Small intestine (tissue), 7 donors: ENCODE measurements at regions not wholly inside any gene's neighbourhood (a gene's known extent, or its start where the extent isn't known, plus 50 kb on each side); places are given as distances from the start of the nearest gene placed in this dataset.

ENCODE experiments used
- DNase-seq, 2 donors: peaks; one replicate each; pipeline versions ENCODE4 v3.0.0 to v3.0.0-alpha.2; 2013
- FAIRE-seq: peaks from 2 replicates; lab custom pipeline; 2012; peaks lifted over from hg19 to GRCh38; lab: Jason Lieb, UNC
- H3K27ac ChIP-seq, 3 donors: one replicate each; pipeline ENCODE4 v1.5.1; 2013; ENCODE audit warnings: low read length in 2 of 3, mild to moderate bottlenecking in 2 of 3, control low read depth in 1 of 3, inconsistent platforms in 1 of 3, low read depth in 1 of 3, moderate library complexity in 1 of 3
- H3K27me3 ChIP-seq, 3 donors: one replicate each; pipeline ENCODE4 v1.6.1; 2013; ENCODE audit warnings: low read length in 3 of 3, inconsistent platforms in 1 of 3; ENCODE audit not compliant: control insufficient read depth in 3 of 3, insufficient read depth in 3 of 3
- H3K36me3 ChIP-seq, 3 donors: one replicate each; pipeline ENCODE4 v1.6.1; 2013; ENCODE audit warnings: low read length in 3 of 3, inconsistent platforms in 1 of 3, low read depth in 1 of 3, mild to moderate bottlenecking in 1 of 3, moderate library complexity in 1 of 3; ENCODE audit not compliant: control insufficient read depth in 3 of 3, insufficient read depth in 2 of 3
- H3K4me1 ChIP-seq, 3 donors: one replicate each; pipeline ENCODE4 v1.6.1; 2013; ENCODE audit warnings: low read length in 2 of 3, inconsistent platforms in 1 of 3, low read depth in 1 of 3, mild to moderate bottlenecking in 1 of 3, moderate library complexity in 1 of 3; ENCODE audit not compliant: control insufficient read depth in 3 of 3, insufficient read depth in 2 of 3
- H3K4me3 ChIP-seq, 3 donors: one replicate each; pipeline ENCODE4 v1.5.1; 2013; ENCODE audit warnings: low read length in 3 of 3, control low read depth in 1 of 3, inconsistent platforms in 1 of 3, low read depth in 1 of 3, mild to moderate bottlenecking in 1 of 3, moderate library complexity in 1 of 3
- H3K9me3 ChIP-seq, 2 donors: one replicate each; pipeline ENCODE4 v1.6.1; 2013; ENCODE audit warnings: low read depth in 1 of 2, low read length in 1 of 2; ENCODE audit not compliant: control insufficient read depth in 2 of 2, insufficient read depth in 1 of 2
- WGBS, 3 donors: extraction: QIAGEN DNeasy Blood & Tissue Kit; methylation state at CpG; one replicate each; pipeline ENCODE4 v1.1.7; 2013; 5-methylcytosine and 5-hydroxymethylcytosine counted together
- donor health status: healthy with polysubstance abuse.
- donor health status: control.
- donor health status: control.
- donor health status: Bipolar disorder and iron deficiency.
- donor health status: healthy.

GRCh38 chr17:69773081-69773480, 301.9 kb upstream of the KCNJ16 start:
- no peak overlapping the region for H3K27ac ChIP-seq
- no peak for DNase-seq
- 76 to 81% (median 80%) methylated on average over 3 of the region's 3 CpGs for WGBS, 3 donors

GRCh38 chr17:69779378-69780214, 295.4 kb upstream of the KCNJ16 start:
- FAIRE-seq (no peak), DNase-seq (no peak)
- no peaks in the 10 kb centered on the region for H3K27me3 ChIP-seq
- H3K36me3 ChIP-seq, result no peaks in the 10 kb centered on the region
- no peak overlapping the region for H3K4me3 ChIP-seq
- WGBS, 3 donors, result 79 to 84% (median 80%) methylated on average over 8 of the region's 8 CpGs
- no peak overlapping the region for H3K27ac ChIP-seq
- no peaks in the 10 kb centered on the region for H3K9me3 ChIP-seq
- H3K4me1 ChIP-seq, result no peaks in the 10 kb centered on the region

More at GRCh38 chr17:69773081-69773480, 301.9 kb upstream of the KCNJ16 start:
- no peaks in the 10 kb centered on the region for H3K27me3 ChIP-seq
- no peak overlapping the region for H3K4me3 ChIP-seq
- H3K9me3 ChIP-seq, result no peaks in the 10 kb centered on the region
- no peak for FAIRE-seq
- H3K36me3 ChIP-seq, result no peaks in the 10 kb centered on the region
- no peaks in the 10 kb centered on the region for H3K4me1 ChIP-seq

- DNase-seq, result no peak
Measured at GRCh38 chr17:69783865-69784264, 291.2 kb upstream of the KCNJ16 start.

GRCh38 chr17:69788957-69789356, 286.1 kb upstream of the KCNJ16 start:
- FAIRE-seq, result no peak
- no peaks in the 10 kb centered on the region for H3K4me1 ChIP-seq
- WGBS, 3 donors, result 56 to 85% (median 83%) methylated on average over 2 of the region's 2 CpGs

More at GRCh38 chr17:69783865-69784264, 291.2 kb upstream of the KCNJ16 start:
- no peak for FAIRE-seq
- Histone ChIP-seq H3K27ac (no peak overlapping the region), H3K36me3 (no peaks in the 10 kb centered on the region), H3K27me3 (peaks cover 0 to under 1% (median 0%) of the 10 kb centered on the region in 3 donors), H3K4me3 (no peak overlapping the region), H3K4me1 (no peaks in the 10 kb centered on the region), H3K9me3 (no peaks in the 10 kb centered on the region)
- 82 to 91% (median 83%) methylated on average over 3 of the region's 3 CpGs for WGBS, 3 donors

GRCh38 chr17:69796078-69796477, 278.9 kb upstream of the KCNJ16 start:
- no peak overlapping the region for H3K27ac ChIP-seq
- H3K9me3 ChIP-seq, result peaks cover 0 to 9% of the 10 kb centered on the region in 2 donors
- no peaks in the 10 kb centered on the region for H3K36me3 ChIP-seq
- DNase-seq (no peak), FAIRE-seq (no peak)
- no peak overlapping the region for H3K4me3 ChIP-seq
- H3K4me1 ChIP-seq, result no peaks in the 10 kb centered on the region
- no peaks in the 10 kb centered on the region for H3K27me3 ChIP-seq
- WGBS, 3 donors, result 42 to 58% (median 48%) methylated on average over 1 of the region's 1 CpG

More at GRCh38 chr17:69788957-69789356, 286.1 kb upstream of the KCNJ16 start:
- Histone ChIP-seq H3K27ac (no peak overlapping the region), H3K9me3 (no peaks in the 10 kb centered on the region), H3K4me3 (no peak overlapping the region), H3K27me3 (peaks cover 0 to 3% (median 0%) of the 10 kb centered on the region in 3 donors), H3K36me3 (no peaks in the 10 kb centered on the region)
- no peak for DNase-seq

- WGBS, 3 donors, result 90 to 93% (median 92%) methylated on average over 3 of the region's 3 CpGs
- H3K4me3 ChIP-seq, result no peak overlapping the region
- no peaks in the 10 kb centered on the region for H3K36me3 ChIP-seq
- H3K27ac ChIP-seq, result no peak overlapping the region
- FAIRE-seq (no peak), DNase-seq (no peak)
- H3K27me3 ChIP-seq, result no peaks in the 10 kb centered on the region
- H3K4me1 ChIP-seq, result no peaks in the 10 kb centered on the region
- H3K9me3 ChIP-seq, result peaks cover 0 to 19% of the 10 kb centered on the region in 2 donors
Measured at GRCh38 chr17:69800870-69801269, 274.2 kb upstream of the KCNJ16 start.

- no peak overlapping the region for H3K4me3 ChIP-seq
- H3K27me3 ChIP-seq, result no peaks in the 10 kb centered on the region
- H3K4me1 ChIP-seq, result no peaks in the 10 kb centered on the region
- H3K9me3 ChIP-seq, result peaks cover 0 to 19% of the 10 kb centered on the region in 2 donors
- no peak overlapping the region for H3K27ac ChIP-seq
- 76 to 84% (median 79%) methylated on average over 3 of the region's 3 CpGs for WGBS, 3 donors
- DNase-seq (no peak), FAIRE-seq (no peak)
- no peaks in the 10 kb centered on the region for H3K36me3 ChIP-seq
Measured at GRCh38 chr17:69801368-69801767, 273.7 kb upstream of the KCNJ16 start.

- no peaks in the 10 kb centered on the region for H3K36me3 ChIP-seq
- H3K9me3 ChIP-seq, result peaks cover 0 to 19% of the 10 kb centered on the region in 2 donors
- 84 to 93% (median 87%) methylated on average over 5 of the region's 5 CpGs for WGBS, 3 donors
- FAIRE-seq (no peak), DNase-seq (no peak)
- no peak overlapping the region for H3K27ac ChIP-seq
- H3K27me3 ChIP-seq, result no peaks in the 10 kb centered on the region
- no peak overlapping the region for H3K4me3 ChIP-seq
- no peaks in the 10 kb centered on the region for H3K4me1 ChIP-seq
Measured at GRCh38 chr17:69802045-69802740, 272.8 kb upstream of the KCNJ16 start.
